Mesenchymal stem cell (in vitro differentiated cells and primary cell): ENCODE measurements at regions not wholly inside any gene's neighbourhood (a gene's known extent, or its start where the extent isn't known, plus 50 kb on each side); places are given as distances from the start of the nearest gene placed in this dataset.

Experiments used
- DNase-seq: peaks from one replicate; pipeline ENCODE4 v3.0.0-alpha.2; 2013
- H2AFZ ChIP-seq: one replicate; pipeline ENCODE4 v1.6.1; 2013; ENCODE audit warnings: low read depth, mild to moderate bottlenecking, control low read depth, inconsistent platforms, low read length, moderate library complexity
- H2AK5ac ChIP-seq: 2 replicates; pipeline ENCODE4 v1.6.1; 2013; ENCODE audit warnings: low read length, moderate library complexity, mild to moderate bottlenecking, inconsistent platforms; ENCODE audit not compliant: severe bottlenecking
- H2BK120ac ChIP-seq: one replicate; pipeline ENCODE4 v1.6.1; 2013; ENCODE audit warnings: low read depth, mild to moderate bottlenecking, inconsistent platforms, low read length, moderate library complexity
- H2BK12ac ChIP-seq, 2 experiments: one replicate each; pipeline ENCODE4 v1.6.1; 2013; ENCODE audit warnings: inconsistent platforms in 2 of 2, low read length in 2 of 2, mild to moderate bottlenecking in 2 of 2, moderate library complexity in 2 of 2, control low read depth in 1 of 2
- H2BK15ac ChIP-seq: one replicate; pipeline ENCODE4 v1.6.1; 2013; ENCODE audit warnings: mild to moderate bottlenecking, low read depth, inconsistent platforms; ENCODE audit not compliant: poor library complexity, severe bottlenecking
- H2BK5ac ChIP-seq: 2 replicates; pipeline ENCODE4 v1.6.1; 2013; ENCODE audit warnings: low read depth, mild to moderate bottlenecking, low read length, control low read depth, inconsistent platforms; ENCODE audit not compliant: poor library complexity, severe bottlenecking
- H3K14ac ChIP-seq, 2 experiments: one replicate each; pipeline ENCODE4 v1.6.1; 2013; ENCODE audit warnings: inconsistent platforms in 2 of 2, low read length in 2 of 2, control low read depth in 1 of 2, mild to moderate bottlenecking in 1 of 2, moderate library complexity in 1 of 2
- H3K18ac ChIP-seq, 2 experiments: one replicate each; pipeline ENCODE4 v1.6.1; 2013; ENCODE audit warnings: inconsistent platforms in 2 of 2, low read length in 2 of 2, control low read depth in 1 of 2, low read depth in 1 of 2, mild to moderate bottlenecking in 1 of 2
- H3K23ac ChIP-seq, 2 experiments: one replicate each; pipeline ENCODE4 v1.6.1; 2013; ENCODE audit warnings: inconsistent platforms in 2 of 2, low read length in 2 of 2, mild to moderate bottlenecking in 2 of 2, moderate library complexity in 2 of 2, control low read depth in 1 of 2
- H3K27ac ChIP-seq: 2 replicates; pipeline ENCODE4 v1.5.1; 2013; ENCODE audit warnings: mild to moderate bottlenecking, moderate library complexity, low read length, control low read depth, inconsistent platforms; ENCODE audit not compliant: poor library complexity, severe bottlenecking
- H3K27me3 ChIP-seq, 2 experiments: 2 replicates each; pipeline versions ENCODE4 v1.6.1 to v1.7.0; 2013; ENCODE audit warnings: low read length in 2 of 2, mild to moderate bottlenecking in 2 of 2, moderate library complexity in 2 of 2, control low read depth in 1 of 2, inconsistent platforms in 1 of 2; ENCODE audit not compliant: control insufficient read depth in 1 of 2, insufficient read depth in 1 of 2
- H3K36me3 ChIP-seq, 2 experiments: 2 replicates each; pipeline versions ENCODE4 v1.6.1 to v1.7.0; 2013; ENCODE audit warnings: low read length in 2 of 2, control low read depth in 1 of 2, inconsistent platforms in 1 of 2, low read depth in 1 of 2, mild to moderate bottlenecking in 1 of 2; ENCODE audit not compliant: insufficient read depth in 2 of 2, control insufficient read depth in 1 of 2
- H3K4ac ChIP-seq, 2 experiments: one replicate each; pipeline ENCODE4 v1.6.1; 2013; ENCODE audit warnings: inconsistent platforms in 2 of 2, low read length in 2 of 2, mild to moderate bottlenecking in 2 of 2, moderate library complexity in 2 of 2, control low read depth in 1 of 2, low read depth in 1 of 2
- H3K4me1 ChIP-seq: 2 replicates; pipeline ENCODE4 v1.6.1; 2013; ENCODE audit warnings: low read depth, low read length, control low read depth; ENCODE audit not compliant: control insufficient read depth, insufficient read depth
- H3K4me2 ChIP-seq: 2 replicates; pipeline ENCODE4 v1.6.1; 2013; ENCODE audit warnings: low read length, mild to moderate bottlenecking, inconsistent platforms; ENCODE audit not compliant: poor library complexity, severe bottlenecking
- H3K4me3 ChIP-seq, 2 experiments: 2 replicates each; pipeline versions ENCODE4 v1.5.1 to v1.7.0; 2013; ENCODE audit warnings: low read length in 2 of 2, mild to moderate bottlenecking in 2 of 2, control low read depth in 1 of 2, low read depth in 1 of 2; ENCODE audit not compliant: insufficient read depth in 1 of 2
- H3K79me1 ChIP-seq: replicated peaks from 2 replicates; pipeline ENCODE4 v1.6.1; 2013; ENCODE audit warnings: mild to moderate bottlenecking, control low read depth, low read length, inconsistent platforms; ENCODE audit not compliant: poor library complexity, severe bottlenecking
- H3K9ac ChIP-seq: 2 replicates; pipeline ENCODE4 v1.7.0; 2013; ENCODE audit warnings: mild to moderate bottlenecking, low read length, moderate library complexity
- H3K9me3 ChIP-seq: 2 replicates; pipeline ENCODE4 v1.7.0; 2013; ENCODE audit warnings: mild to moderate bottlenecking, low read length; ENCODE audit not compliant: control insufficient read depth
- H4K8ac ChIP-seq: one replicate; pipeline ENCODE4 v1.6.1; 2013; ENCODE audit warnings: inconsistent platforms, mild to moderate bottlenecking, low read length, moderate library complexity
- H4K91ac ChIP-seq: one replicate; pipeline ENCODE4 v1.6.1; 2013; ENCODE audit warnings: mild to moderate bottlenecking, low read length, inconsistent platforms
- WGBS: methylation state at CpG from one replicate; pipeline ENCODE4 v1.1.7; 2013; ENCODE audit warnings: mixed read lengths; 5-methylcytosine and 5-hydroxymethylcytosine counted together

DNA sequence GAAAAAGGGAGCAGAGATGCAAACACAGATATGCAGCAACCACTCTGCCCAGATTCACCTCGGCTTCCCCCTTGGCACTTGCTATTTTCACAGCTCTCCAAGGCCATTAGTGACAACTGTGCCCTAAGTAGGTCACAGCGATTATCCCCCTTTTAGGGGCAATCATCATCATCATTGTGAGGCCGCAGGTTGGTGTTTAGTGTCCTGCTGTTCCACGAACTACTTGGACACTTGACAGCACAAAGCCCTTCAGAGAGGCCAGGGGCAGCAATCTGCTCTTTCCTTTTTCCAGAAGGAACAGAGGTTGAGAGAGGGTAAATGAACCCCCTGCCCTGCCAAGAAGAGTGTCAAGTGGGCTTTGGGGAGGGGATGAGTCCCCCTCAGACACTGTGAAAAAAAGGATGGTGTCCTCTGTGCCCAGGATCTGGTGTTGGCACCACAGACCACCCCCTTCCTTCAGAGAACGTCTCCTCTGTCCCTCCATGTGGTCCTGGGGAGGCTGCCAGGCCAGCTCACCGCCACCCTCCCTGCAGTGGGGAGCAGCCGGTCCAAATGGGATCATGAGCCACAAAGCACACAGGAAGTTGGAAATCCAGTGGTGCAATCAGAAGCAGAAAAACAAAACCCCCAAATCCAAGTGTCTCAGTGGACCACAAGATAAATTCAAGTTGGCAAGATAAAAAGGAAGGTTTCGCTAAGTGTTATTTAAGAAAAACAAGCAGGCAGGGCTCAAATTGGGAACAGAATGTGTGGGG lies 78.4 kb upstream of the MED9 start:
- peak overlapping the region; percentile 72 for H3K9ac ChIP-seq

DNA sequence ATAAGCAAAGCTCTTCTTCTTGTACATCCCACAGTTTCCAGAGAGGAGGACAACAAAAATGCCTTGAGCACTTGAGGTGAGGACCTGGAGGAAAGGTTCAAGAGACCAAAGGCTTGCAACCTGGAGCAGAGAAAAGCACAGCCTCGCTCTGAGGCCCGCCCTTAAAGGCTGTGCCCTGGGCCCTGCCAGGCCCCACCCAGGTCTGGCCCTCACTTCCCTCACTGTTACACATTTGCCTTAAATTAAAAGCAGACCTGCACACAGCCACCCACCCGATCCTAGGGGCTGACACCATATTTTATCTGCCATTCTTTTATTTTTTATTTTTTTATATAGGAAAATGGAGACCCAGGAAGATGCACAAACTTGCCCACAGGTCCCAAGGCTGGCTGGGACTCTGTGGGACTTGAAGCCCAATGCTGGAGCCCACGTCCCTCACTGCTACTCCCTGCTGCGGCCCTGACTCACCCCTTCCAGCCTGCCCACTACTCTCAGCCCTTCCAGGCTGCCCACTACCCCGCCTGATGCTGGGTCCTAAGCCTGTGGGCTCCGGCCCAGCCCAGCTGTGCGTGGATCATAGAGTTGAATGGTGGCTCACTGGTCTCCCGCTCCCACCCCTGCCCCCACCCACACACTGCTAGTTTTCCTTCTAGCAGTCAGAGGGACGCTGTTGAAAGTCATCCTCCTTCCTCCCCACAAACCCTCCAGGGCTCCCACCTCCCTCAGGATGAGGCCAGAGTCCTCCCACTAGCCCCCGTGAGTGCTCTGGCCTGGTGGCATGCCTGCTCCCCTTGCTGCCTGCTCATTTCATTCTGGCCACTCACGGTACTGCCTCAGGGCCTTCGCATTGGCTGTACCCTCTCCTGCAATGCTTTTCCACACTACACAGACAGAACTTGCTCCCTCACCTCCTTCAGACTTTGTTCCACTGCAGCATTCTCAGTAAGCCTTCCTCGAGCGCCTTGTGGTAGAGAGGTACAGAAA lies 77.6 kb upstream of the MED9 start:
- H3K79me1 ChIP-seq: no peaks in the 10 kb centered on the region
- peak overlapping the region; percentile 72 for H3K9ac ChIP-seq
- H3K4me2 ChIP-seq: no peak overlapping the region
- no peak overlapping the region for H2BK12ac ChIP-seq
- H3K27me3 ChIP-seq: peaks cover 0 to 35% of the 10 kb centered on the region in 2 experiments
- no peak overlapping the region for H4K91ac ChIP-seq
- WGBS: 87% methylated on average over 14 of the region's 15 CpGs
- H2AFZ ChIP-seq: no peak overlapping the region
- H3K4ac ChIP-seq: no peak overlapping the region
- no peaks in the 10 kb centered on the region for H3K9me3 ChIP-seq
- H2BK120ac ChIP-seq: no peak overlapping the region
- no peak for DNase-seq
- H3K36me3 ChIP-seq: no peaks in the 10 kb centered on the region
- H2BK5ac ChIP-seq: no peak overlapping the region
- no peak overlapping the region for H4K8ac ChIP-seq
- H3K4me3 ChIP-seq: peak overlapping the region in 1 of 2 experiments; percentile 2
- H3K14ac ChIP-seq: no peak overlapping the region
- H2BK15ac ChIP-seq: no peak overlapping the region
- no peak overlapping the region for H3K23ac ChIP-seq
- H3K18ac ChIP-seq: no peak overlapping the region
- H3K27ac ChIP-seq: no peak overlapping the region
- no peak overlapping the region for H2AK5ac ChIP-seq
- peaks cover 3% of the 10 kb centered on the region for H3K4me1 ChIP-seq

More for the DNA sequence above, 78.4 kb upstream of the MED9 start:
- Histone ChIP-seq H3K18ac (no peak overlapping the region), H3K36me3 (no peaks in the 10 kb centered on the region), H3K14ac (no peak overlapping the region), H4K8ac (no peak overlapping the region), H2BK15ac (no peak overlapping the region), H3K4me3 (peak overlapping the region in 1 of 2 experiments; percentile 4), H3K23ac (no peak overlapping the region), H3K4me2 (no peak overlapping the region), H3K4me1 (peaks cover 3% of the 10 kb centered on the region), H4K91ac (no peak overlapping the region), H2AK5ac (no peak overlapping the region), H2BK5ac (no peak overlapping the region), H3K27me3 (peaks cover 0 to 32% of the 10 kb centered on the region in 2 experiments), H2BK12ac (no peak overlapping the region), H2AFZ (no peak overlapping the region), H2BK120ac (no peak overlapping the region), H3K79me1 (no peaks in the 10 kb centered on the region), H3K27ac (no peak overlapping the region), H3K9me3 (no peaks in the 10 kb centered on the region), H3K4ac (no peak overlapping the region)
- 76% methylated on average over 8 of the region's 8 CpGs for WGBS
- DNase-seq: no peak

DNA sequence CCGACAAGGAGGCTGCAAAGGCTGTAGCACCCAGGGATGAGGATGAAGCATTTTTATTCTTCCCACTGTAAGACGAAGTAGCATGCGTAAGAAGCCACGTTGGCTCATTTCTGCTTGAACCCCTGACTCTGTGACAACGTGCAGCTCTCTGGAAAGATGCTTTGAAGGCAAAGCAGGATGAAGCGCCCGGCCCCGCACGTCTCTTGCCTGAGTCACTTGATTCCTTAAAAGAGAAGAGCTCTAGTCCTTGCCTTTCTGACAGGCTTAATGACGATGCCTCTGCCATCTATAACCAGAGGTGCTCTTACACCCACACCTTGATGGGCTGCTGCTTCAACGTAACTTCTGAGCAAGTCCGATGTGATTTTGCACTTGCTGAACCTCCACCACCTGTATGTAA lies 76.7 kb upstream of the MED9 start:
- no peaks in the 10 kb centered on the region for H3K79me1 ChIP-seq
- no peak overlapping the region for H4K91ac ChIP-seq
- DNase-seq: no peak
- H2BK5ac ChIP-seq: no peak overlapping the region
- 89% methylated on average over 12 of the region's 12 CpGs for WGBS
- H3K23ac ChIP-seq: no peak overlapping the region
- no peak overlapping the region for H3K27ac ChIP-seq
- H3K4me3 ChIP-seq: no peak overlapping the region
- H2BK12ac ChIP-seq: no peak overlapping the region
- no peak overlapping the region for H3K14ac ChIP-seq
- H3K4me1 ChIP-seq: peaks cover 3% of the 10 kb centered on the region
- H2AK5ac ChIP-seq: no peak overlapping the region
- H2AFZ ChIP-seq: no peak overlapping the region
- no peaks in the 10 kb centered on the region for H3K9me3 ChIP-seq
- H4K8ac ChIP-seq: no peak overlapping the region
- no peaks in the 10 kb centered on the region for H3K36me3 ChIP-seq
- no peak overlapping the region for H3K18ac ChIP-seq
- H3K4me2 ChIP-seq: no peak overlapping the region
- no peak overlapping the region for H2BK120ac ChIP-seq
- peak overlapping the region; percentile 72 for H3K9ac ChIP-seq
- H3K4ac ChIP-seq: no peak overlapping the region
- H3K27me3 ChIP-seq: peaks cover 0 to 36% of the 10 kb centered on the region in 2 experiments
- no peak overlapping the region for H2BK15ac ChIP-seq
